ENCODE measurements at regions not wholly inside any gene's neighbourhood (a gene's known extent, or its start where the extent isn't known, plus 50 kb on each side); places are given as distances from the start of the nearest gene placed in this dataset.

DNA sequence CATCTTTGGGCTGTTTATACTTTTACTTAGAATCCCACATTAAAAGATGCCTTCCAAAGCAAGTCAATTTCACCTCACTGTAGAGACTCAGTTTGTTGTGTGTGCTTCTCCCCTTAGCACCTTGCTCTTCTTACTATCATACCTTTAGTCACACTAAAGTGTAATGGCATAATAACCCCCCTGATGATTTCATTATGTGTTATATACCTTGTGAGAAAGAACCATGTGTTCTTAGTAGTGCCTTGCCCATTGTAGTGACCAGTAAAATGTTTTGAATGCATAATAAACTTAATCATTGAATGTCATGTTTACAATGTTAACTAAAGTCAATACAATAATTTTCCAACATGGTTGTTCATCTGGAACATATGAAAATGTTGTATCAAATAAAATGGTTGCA lies 1621.9 kb downstream of the PCDH7 start:
- no peak for DNase-seq

DNA sequence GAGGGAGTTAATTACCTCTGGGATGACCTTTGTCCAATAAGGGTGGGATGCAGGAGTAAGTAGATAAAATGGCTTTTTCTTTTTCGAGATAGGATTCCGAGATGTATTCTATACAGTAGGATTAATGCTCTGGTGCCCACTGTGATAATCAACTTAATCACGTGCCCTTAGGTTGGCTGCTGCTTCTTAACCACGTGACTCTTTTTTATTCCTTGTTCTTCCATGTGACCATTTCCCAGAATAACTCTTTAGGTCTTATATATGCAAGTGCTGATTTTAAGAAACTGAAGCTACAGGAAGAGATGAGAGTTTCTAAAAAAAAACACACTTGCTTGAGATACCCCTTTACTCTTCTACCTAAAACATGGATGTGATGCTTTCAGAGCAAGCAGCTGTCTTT lies 1628.9 kb downstream of the PCDH7 start:
- no peak for DNase-seq

DNA sequence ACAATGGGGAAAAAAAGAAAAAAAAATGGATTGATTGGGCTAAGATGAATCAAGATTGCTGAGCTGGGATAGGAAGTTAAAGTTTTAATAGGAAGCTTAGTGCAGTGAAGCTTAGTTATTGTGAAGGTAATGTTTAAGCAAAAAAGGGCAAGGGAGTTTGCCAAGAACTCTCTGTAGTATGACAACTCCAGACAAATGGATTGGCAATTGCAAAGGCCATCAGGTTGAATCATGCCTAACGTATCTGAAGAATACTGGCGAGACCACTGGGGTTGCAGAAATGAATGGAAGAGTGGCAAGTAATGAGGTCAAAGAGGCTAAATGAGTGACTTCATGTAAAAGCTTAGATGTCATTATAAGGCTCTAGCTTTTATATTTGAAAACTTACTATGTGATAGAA lies 1654.0 kb downstream of the PCDH7 start:
- no peak for DNase-seq

DNA sequence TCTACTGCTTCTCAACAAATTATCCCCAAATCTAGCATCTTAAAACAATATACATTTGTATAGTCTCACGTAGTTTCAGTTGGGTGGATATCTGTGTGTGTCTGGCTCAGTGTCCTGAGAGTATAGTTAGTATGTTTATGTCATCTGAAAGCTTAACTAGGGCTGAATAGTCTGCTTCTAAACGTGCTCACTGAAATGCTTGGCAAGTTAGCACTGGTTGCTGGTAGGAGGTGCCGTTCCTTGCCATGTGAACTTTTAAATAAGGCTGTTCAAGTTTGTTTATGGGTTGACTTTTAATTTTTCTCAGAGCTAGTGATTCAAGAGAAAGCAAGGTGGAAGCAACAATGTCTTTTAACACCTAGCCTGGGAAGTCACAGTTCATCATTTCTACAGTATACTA lies 1673.6 kb downstream of the PCDH7 start:
- no peak for DNase-seq

DNA sequence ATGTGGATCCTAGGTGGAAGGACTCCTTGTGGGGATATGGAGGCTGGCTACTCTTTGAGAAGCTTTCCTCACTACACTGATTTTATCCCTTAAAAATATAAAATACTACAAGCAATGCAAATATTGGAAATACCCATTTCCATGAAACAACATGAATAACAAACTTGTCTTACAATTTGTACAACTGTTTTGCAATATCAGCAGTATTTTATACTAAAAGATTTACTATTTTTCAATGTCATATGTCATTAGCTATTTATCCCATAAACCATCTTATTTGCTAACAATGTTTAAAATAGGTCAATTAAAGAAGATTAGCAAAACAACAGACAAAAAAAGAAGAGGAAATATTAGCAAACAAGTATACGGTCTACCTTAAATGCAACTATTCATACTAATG lies 1674.1 kb downstream of the PCDH7 start:
- no peak for DNase-seq

DNA sequence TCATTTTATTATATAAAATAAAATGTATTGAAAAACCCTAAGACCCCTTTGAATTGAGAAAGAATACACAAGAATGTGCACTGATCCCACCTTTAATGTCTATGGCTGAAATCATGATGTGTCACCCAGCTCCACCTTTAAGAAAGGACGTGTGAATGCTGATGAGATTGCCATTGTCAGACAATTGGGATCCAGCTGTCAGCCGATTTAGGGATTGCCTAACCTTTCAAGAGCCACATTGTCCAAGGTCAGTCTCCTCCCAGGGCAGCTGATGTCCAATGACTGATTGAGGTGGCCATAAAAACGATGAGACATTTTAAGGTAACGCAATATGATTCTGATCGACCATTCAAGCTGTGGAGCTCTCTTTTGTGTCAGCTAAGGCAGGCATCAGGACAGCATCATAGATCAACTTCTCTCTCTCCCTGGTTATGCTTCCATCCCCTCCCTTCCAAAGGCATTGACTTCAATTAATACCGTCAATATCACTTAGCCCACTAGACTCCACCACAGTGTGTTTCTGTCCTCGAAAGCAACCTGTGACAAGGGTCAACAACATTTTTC lies 1676.4 kb downstream of the PCDH7 start:
- DNase-seq = no peak

DNA sequence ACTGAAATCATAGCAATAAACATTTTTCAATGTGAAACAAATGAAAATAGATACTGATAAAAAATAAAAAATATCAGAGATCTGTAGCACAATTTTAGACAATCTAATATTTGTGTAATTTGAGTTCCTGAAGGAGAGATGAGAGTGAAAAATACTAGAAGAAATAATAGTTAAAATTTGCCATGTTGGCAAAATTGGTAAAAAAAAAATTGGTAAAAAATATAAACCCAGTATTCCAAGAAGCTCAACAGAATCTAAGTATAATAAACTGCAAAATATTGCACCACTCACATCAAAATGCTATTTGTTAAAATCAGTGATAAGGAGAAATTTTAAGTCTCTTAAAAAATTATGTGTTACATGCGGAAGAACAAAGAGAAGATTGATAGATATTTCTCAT lies 1680.7 kb downstream of the PCDH7 start:
- DNase-seq = no peak

DNA sequence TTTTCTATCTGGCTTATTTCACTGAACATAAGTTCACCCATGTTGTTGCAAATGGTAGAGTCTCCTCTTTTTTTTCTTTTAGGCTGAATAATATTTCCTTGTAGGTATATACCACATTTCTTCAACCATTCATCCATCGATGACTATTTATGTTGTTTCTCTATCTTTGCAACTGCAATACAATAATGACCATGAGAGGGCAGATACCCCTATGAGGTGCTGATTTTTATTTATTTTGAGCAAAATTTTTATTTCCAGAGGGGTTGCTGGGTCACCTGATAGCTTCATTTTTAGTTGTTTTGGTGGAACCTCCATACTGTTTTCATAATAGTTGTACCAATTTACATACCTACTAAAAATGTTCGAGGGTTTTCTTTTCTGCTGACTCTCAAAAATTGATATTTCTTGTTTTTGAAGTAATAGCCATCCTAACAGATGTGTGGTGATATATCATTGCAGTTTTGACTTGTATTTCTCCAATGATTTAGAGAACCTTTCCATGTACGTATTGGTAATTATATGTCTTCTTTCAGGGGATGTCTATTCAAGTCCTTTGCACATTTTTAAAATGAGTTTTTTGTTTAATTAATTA lies 1697.0 kb downstream of the PCDH7 start:
- no peak for DNase-seq

DNA sequence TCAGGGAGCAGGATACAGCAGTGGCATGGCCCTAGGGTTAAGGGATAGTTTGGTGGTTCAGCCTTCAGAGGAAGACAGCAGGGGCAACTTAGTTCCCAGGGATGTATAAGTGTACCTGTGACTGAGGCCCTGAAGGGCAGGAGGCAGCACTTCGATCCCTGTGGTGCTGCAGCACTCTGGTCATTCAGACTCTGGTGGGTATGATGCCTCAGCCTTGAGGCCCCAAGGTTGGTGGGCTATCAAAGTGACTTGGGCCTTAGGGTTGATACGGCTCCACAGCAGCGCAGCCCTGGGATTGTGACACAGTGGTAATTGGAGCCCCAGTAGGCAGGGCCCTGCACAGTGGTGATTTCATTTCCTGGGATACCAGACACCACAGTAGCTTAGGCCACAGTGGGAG lies 1703.1 kb downstream of the PCDH7 start:
- DNase-seq = no peak

DNA sequence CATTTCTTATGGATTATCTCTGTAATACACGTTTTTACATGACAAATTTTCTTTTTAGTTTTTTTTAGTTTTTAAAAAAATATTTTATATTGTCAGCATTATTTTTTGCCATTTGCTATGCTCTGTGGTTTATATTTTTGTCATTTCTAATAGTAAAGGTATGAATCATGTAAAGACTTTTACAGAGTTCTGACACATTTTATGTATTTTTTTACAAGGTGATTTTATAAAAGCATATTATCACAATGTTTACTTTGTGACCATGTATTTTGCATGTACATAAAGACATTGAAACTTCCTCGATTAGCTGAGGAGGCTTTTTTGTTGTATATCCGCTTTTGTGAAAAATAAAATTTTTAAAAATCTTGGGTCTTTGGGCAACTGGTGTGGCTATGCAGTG lies 1705.1 kb downstream of the PCDH7 start:
- no peak for DNase-seq

DNA sequence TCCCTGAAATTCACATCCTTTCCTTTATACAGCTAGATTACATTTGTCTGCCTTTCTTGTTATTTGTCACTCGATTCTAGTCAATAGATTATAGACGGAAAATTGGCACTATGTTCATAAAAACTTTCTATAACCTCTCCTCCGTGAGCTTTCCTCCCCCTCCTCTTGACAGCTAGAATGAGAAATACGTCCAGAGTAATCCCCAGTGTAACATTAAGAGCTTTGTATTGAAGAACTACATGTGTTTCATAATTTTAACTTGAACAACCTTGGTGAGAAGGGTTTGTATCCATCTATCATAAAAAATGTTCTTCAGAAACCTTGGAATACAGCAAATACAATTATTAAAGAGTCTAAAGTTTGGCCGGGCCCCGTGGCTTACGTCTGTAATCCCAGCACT lies 1707.4 kb downstream of the PCDH7 start:
- no peak for DNase-seq

DNA sequence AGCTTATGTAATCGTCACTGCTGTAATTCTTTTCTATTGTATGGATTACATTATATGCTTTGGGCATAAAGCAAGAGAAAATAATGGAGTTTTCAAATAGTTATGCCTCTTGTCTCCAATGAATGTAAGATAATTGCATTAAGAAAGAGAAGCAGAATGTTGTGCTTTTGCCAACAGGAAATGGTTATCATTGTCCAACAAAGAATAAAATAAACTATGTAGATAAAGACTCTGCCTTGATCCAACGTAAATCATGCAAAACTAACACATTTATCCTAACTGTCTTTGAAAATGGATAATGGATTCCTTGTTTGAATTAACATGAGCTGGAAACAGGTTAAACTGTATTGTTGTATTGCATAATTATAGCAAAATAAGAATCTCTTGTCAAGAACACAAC lies 1709.0 kb downstream of the PCDH7 start:
- DNase-seq = no peak

DNA sequence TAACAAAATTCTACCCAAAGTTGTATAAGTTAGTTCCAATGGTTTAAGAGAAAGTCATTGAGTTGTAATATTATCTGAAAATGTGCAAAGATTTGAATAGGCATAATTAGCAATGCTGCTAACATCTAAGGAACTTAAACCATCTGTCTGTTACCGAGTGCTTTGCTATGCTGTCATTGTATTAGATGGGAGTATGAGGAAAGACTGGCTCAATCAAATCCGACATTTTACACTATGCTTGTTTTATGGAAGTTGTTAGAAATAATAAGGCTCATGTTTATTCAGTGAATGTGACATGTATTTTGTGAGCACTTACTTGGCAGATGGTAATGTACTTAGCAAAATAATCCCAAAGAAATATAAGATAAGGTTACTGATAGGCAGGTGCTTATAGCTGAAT lies 1715.1 kb downstream of the PCDH7 start:
- DNase-seq = no peak

DNA sequence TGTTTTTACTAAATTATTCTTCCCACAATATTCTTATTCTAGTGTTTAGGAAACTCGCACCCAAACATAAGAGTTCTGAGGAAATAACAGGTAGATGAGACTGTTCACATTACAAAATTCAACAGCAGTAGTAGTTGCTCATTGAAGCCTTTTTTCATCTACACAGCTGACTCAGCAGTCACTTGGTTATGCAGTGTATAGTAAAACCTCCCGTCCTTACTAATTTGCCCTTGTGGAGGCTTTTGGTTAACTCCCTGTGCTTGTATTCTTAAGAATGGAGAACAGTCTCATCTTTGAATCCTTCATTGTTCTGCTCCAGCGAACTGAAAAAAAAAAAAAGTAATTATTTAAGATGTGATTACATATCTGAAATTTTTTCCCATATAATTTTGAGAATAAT lies 1716.6 kb downstream of the PCDH7 start:
- DNase-seq = no peak

DNA sequence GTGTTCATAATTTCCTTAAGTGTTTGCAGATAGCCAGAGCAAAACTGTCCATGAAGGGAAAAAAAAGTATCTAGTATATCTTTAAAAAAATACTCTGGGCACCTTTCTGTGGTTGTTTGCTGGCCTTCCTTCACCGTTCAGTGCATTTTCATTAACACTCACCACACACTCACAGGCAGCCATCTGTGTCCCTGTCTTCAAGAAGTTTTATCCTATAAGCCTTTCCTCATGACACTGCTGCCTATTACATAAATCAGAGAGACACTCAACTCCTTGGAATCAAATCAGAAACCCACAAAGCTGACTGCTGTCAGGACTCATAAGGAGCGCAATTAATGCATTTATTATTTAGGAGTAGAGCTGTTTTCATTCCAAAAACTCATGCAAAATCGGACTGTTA lies 1720.2 kb downstream of the PCDH7 start:
- DNase-seq = no peak

DNA sequence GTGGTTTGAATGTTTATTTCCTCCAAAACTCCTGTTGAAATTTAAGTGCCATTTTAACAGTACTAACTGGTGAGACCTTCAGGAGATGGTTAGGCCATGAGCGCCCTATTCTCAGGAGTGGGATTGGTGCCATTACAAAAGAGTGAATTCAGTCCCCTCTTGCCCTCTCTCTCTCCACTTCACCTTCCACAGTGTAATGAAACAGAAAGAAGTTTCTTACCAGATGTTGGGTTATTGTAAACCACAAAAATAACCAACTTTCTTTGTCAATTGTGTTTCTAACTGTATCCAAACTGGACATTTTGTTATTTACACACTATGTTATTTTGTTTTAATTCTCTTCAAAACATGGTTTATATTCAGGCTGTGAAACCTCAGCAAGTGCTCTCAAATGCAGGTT lies 1734.3 kb downstream of the PCDH7 start:
- DNase-seq = no peak

DNA sequence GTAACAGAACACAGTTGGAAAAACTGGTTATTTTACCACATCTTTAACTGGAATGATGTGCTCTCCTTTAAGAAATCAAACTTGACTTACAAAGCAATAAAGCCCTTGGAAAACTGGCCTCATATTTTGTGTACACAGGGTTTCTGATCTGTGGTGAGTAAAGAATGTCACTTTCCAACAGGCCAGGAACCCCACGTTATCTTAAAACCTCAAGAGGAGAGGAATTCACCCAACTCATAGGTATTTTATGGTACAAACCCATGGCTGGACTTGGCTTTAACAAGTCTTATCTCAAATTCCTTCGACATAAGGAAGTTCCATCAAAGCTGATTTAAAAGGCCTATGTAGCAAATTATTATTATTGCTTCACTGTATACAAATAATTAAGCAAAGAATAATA lies 1735.1 kb downstream of the PCDH7 start:
- DNase-seq = no peak

DNA sequence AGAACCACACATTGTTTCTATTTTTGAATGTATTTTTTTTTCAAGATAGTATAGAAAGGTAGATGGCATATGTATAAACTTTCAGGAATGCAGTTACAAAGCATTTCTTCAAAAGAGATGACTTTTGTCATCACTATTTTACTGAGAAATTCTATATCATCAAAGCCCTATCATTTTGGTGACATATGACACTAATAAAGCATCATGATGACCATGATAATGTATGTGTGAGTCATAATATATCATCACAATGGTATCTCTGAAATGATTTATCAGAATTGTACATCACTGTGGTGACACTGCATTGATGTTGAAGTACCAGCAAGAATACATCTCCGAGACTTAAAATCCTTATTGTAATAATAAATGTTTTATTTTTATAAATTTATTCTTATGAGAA lies 1740.8 kb downstream of the PCDH7 start:
- DNase-seq = no peak

DNA sequence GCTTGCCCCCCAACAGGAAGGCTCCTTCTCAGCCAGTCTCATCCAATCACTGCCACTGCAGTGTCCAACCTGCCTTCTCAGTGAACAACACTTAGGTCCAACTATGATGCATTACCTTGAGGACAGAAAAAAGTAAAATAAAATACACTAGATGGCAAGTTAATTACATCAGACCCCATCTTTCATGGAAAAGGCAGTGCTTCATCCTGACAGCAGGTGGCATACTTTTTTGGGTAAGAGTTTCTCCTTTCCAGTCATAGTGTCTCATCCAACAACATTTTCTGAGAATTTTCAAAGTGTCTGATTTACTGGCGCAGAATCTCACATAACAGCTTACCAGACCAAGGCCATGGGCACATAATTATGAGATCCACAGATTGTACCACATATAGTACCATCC lies 1742.8 kb downstream of the PCDH7 start:
- DNase-seq = no peak

DNA sequence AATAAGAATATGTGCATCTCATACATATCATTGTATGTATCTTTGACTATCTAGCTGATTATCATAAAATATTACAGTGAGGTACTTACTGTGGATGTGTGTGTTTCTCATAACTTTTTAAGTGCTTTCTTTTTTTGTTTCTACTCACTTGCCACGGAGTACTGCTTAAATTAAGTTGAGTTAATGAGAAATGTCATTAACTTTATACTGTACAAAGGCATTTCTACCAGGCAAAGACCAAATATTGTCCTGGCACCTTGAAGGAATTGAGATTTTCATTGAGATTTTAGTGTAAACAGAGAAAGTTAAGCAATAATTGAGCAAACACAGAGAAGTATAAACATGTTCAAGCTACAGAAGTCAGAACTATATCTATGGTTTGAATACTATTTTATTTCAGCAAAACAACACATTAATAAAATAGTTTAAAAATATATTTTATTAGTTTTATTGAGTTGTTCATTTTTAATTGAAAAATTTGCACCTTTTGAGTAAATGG lies 1750.0 kb downstream of the PCDH7 start:
- no peak for DNase-seq

DNA sequence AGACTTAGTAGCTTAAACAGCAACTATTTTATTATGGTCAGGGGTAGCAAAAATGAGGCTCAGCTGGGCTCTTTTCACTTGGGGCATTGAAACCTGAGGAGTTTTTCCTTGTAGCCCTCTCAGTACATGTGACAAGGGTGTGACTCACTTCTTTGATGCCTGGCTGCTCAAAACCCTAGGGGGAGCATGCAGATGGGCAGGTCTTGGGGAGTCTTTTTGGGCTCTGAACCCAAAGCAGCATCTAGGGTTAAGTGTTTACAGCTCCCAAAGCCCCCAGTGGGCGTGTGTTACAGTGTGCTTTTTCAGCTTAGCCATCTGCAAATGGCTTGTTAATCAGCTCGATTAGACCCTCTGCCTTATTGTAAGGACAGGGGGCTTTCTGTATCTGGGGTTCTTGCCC lies 1752.7 kb downstream of the PCDH7 start:
- DNase-seq = no peak

DNA sequence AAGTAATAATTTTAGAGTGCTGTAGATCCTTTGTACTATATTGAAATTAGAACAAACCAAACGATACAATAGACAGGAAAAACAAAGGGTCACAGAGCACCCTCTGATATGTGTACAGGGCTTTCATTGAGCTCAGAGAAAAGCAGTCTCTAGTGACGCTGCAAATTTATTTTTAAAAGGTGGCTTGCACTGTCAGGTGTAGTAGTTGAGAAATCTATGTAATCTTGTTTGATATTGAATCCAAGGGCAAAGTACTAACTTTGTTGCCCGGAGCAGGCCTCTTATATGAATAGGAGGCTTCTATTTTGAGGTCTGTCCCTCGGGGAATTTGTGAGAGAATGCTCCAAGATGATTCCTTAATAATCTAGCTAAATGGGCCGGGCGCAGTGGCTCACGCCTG lies 1755.5 kb downstream of the PCDH7 start:
- DNase-seq = no peak

DNA sequence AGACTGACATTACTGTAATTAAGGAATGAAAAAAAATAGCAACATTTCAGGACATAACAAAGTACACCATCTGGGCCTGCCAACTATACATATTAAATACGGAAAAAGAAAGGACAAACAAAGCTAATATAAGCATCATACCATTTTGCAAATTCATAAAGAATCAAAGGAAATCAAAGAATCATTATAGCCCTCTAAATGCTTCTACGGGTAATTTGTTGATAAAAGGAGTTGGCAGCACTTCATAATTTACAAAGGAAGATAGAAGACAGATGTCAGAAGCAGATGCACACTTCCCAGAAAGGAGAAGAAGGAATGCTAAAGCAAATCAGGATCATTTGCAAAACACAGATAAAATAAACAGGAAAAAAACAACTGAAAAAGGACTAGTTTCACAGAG lies 1757.3 kb downstream of the PCDH7 start:
- DNase-seq = no peak

DNA sequence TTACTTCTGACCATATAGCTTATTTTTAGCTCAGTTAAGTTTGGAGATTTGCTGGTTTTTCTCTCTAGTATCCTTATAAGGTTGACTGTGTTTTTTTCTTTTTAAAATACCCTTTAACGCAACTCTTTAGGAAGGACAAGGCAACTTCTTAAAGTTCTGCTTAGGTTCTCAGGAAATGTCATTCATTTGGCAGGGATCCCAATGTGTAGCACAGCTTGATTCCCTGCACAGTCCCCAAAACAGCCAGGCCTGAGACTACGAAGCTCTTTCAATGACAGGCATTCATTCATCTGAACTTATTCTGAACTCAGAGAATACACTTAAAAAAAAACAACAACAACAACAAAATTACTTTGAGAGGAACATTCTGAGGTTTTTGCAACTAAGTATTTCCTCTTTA lies 1765.8 kb downstream of the PCDH7 start:
- peak in 22 of 58 donors; percentile 0 to 68 (median 10) for DNase-seq
